OCI-M1 (cell line): ENCODE measurements at regions not wholly inside any gene's neighbourhood (a gene's known extent, or its start where the extent isn't known, plus 50 kb on each side); places are given as distances from the start of the nearest gene placed in this dataset.

Source experiments
- DNase-seq: peaks from one replicate; lab custom pipeline; 2025; lab: John Stamatoyannopoulos, UW

DNA sequence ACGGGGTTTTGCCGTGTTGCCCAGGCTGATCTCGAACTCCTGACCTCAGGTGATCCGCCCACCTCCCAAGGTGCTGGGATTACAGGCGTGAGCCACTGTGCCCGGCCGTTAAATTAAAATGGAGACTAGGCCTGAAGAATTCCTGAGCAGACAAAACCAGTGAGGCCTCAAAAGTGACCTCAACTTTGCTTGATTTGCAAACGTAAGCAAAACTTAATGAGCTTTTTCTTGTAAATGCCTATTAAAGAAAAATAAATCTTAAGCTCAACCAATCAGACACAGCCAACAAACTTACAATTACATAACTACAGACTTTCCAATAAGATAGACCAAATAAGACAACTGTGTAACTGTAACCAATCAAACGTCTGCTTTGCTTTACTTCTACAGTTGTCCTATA, 111.3 kb upstream of the SEMA6A start:
- DNase-seq, result no peak

DNA sequence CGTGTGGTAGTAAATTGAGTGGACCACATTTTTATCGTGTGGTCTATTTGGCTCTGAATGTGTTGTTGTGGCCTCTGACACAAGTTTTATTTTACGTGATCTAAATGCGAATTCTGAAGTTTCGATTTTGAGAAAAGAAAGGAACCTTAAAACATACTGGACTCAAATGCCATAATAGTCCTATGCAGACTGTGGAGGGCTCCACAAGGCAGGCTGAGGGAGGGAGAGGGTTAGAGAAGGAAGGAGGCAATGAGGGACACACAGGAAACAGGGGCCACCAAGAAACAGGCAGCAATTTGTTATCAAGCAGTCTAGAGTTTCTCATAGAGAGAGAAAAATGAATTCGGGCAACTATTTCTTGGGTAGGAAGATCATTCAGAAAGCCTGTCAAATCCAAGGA, 110.4 kb upstream of the SEMA6A start:
- no peak for DNase-seq

DNA sequence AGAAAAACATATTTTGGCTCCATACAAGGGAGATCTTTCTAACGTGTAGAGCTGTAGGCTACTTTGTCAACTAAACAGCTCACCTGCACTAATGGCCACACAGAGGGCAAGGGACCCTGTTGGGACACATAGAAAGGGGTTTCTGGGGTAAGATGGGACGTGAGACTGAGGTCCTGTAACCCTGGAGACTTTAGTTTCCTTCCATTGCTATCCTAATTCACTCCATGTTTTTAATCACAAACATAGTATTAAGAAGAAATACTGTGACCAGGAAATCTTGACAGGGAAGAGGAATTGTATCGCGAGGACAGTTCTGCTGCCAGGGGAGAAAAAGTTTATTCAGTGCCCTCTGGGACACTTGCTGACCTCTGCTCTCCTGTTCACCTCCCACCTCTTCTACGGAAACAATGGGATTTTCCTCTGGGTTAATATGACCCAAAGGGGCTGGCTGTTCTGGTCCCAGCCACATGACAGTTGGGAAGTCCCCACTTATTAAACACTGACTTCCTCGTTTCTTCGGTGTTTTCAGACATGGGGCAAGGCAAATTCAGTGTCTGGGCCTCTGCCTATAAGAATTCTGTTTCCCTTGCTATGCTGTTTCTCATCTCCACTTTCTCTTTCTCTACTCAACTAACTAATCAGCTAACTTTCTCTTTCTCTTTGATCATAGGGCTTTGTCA, 106.9 kb upstream of the SEMA6A start:
- DNase-seq, result no peak

DNA sequence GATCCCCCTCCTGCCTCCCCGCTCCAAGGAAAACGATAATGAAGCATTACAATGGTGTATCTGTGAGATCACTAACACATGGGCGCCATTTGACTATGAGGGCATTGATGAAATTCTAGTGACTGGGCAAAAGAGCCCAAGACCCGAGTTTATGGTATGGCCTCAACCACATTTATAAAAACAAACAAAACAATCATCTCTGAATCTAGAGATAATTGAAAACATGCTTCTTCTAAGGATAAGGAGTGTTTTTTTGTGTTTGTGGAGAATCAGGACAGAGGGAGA, 100.9 kb upstream of the SEMA6A start:
- DNase-seq, result no peak

DNA sequence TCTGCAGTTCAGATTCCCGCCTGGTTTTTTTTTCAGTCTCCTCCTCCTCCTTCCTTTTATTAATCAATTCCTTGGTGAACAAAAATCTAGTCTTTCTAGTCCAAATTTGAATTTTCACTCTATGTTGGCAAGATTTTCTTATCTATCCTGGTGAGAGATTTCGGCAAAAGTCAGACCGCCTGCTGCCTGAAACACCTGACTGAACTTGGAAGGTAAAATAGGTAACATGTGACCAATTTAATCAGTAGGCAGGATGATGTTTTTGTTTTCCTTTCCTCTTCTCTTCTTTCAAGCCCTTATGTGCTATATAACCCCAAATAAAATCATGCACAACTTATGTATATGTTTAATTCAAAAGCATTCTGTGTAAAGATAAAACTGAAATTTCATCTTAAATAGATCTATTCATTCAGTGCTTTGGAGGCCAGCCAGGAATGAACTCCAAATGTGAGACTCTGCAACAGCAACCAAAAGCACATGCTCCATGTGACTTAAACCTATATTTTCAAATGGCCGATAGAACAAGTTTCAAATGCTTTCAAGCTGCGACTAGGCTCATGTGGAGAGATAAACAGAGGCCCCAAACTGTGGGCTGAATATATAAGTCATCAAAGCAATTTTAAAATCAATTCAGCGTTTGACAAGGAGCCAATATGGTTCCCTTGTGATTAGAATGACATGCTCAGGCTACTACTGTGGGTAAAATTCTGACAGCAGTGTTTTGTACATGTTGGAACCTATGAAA, 100.4 kb upstream of the SEMA6A start:
- no peak for DNase-seq

DNA sequence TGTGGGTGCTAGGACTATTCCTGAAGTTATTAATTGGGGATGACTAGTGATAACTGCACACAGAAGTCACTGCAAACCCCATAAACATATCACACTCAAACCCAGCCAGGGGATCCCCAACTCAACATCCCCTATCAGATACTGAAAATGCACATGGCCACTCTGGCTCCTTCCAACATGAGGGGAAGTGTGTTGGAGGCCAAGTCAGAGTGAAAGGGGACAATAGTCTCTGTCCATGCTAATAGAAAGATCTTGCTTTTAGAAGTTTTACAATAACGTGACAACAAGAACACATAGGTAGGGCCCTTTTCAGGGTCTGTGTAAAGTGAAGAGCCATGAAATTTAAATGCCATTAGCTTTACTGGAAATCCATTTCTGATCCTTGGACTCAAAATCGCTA, 98.8 kb upstream of the SEMA6A start:
- no peak for DNase-seq

DNA sequence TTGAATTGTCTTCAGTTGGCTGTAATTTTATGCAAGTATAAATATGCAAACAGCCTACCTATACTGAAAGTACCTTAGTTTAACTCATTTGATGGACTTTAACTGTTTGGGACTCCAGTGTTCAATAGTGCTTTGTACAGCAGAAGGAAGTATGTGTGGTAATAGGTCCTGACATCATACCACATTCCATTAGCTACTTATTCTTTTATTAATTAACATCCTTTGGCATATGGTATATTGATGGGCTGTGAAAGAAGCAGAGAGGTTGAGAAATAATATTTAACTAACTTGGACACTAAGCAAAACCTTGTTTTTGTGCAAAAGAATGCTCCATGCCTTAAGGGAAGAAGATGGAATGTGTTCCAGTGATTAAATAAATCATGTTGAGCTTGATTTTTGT, 97.6 kb upstream of the SEMA6A start:
- DNase-seq, result no peak

DNA sequence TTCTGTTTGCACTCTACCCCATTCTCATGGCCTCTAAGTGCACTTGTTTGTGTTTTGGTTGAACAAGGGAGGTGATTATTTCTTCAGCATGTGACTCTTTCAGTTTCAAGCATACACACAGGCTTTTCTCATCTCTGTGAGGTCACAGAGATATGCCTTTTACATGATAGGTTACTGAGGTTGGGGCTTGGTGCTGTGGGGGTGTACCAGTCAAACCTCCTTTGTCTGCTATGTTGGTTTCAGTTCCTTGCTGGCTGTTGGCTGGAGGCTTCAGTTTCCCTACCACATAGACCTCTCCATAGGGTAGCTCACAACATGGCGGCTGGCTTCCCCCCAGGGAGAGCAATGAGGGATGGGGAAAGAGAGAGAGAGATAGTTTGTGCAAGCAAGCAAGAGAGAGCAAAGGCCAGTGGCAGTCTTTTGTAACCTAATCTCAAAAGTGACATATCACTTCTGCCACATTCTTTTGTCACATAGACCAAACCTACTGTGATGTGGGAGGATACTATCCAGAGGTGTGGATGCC, 96.7 kb upstream of the SEMA6A start:
- DNase-seq, result no peak

DNA sequence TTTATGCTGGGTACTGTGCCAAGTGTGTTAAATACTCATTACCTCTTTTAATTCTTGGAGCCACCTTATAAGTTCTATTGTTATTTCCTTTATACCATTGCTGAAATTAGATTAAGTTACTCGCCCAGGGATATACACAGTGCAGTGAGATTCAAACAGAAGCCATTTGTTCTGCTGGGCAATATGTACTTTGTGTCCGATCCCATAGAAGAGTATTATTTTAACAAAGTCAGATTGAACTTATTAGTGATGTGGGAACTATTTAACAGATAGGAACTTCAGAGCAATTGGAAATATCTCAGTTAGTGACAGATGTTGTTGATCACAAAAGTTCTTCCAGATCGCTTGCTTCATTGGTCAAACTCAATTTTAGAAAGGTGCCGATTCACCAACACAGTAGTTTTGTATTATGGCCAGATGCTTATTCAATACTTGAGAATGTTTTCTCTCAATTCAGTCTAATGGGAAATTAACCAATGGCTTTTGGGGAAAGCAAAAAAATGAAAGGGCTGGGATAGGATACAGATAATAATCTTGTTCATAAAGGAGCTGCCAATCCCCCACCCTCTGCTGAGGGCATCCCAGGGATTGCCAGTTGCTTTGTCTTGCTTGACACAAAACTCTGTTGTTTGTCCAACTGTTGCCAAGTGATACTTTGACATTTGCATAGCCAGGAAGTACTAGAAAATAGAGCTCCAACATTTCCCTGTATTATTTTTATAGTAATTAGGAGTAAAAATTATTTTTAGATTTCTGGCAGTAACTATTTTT, 94.8 kb upstream of the SEMA6A start:
- DNase-seq, result no peak

DNA sequence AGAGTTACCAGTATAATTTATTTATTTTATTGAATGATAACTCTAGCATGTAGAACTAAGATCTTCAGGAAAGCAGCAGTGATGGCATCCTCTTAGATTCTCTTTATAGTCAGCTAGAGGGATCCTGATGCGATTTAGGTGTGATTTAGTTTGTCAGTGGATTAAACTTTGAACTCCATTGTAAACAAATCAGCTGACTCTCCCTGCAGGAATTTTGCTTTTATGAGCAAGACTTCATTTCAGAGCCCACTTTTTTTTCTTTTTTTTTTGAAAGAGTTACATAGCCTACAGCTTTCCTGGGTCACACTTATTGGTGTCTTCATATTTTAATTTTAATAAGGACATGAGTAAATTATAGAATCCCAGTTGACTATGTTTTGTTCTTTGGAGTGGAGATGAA, 93.8 kb upstream of the SEMA6A start:
- DNase-seq, result no peak

DNA sequence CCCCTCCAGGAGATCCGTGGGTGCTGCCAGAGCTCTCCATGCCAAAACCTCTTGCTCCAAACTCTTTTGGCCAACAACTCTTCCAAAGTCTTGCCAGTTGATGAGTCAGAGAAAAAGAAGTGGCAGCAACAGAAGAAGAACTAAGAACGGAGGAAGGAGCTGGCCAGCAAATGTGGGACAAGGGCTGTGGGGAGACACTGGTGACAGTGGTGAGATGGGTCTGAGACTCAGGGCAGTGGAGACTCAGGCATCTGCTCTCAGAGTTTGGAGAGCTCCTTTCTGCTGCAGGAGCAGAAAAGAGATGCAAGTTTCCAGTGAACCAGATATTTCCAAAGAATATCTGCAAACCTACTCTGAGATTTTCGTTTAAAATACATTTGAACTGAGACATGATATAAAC, 92.3 kb upstream of the SEMA6A start:
- DNase-seq, result no peak

DNA sequence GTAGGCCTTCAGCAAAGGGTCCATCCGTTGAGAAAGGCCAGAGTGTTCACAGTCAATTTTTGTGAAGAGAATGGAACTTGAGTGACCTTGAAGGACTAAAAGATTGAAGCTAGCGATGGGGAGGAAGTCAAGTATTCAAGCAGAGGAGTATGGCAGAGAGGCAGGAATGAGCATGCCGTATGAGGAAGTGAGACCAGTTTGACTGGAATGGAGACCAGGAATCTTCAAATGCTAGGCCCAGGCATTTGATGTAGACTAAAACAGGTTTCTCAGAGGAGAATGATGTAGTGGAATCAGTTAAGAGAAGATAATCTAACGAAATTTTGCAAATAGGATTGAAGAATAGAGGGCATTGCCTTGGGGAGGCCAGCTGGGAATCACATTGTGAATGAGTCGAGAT, 90.4 kb upstream of the SEMA6A start:
- no peak for DNase-seq

DNA sequence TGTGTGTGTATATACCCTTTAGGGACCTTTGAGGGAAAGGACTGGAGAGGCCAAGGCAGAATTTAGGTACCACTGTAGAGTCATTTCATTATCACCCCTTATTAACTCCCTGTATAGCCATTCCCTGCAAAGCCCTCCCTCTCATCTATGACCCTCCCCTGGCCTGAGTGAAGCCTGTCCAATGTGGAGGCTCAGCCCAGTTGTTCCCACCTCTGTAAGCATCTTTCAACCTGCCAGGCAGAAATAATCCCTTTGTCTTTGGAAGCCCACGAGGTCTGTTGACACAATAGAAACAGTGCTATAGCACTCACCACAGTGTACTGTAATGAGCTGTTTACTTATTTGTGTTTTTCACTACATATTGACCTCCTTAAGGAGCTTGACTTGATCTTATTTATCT, 88.5 kb upstream of the SEMA6A start:
- DNase-seq, result no peak

DNA sequence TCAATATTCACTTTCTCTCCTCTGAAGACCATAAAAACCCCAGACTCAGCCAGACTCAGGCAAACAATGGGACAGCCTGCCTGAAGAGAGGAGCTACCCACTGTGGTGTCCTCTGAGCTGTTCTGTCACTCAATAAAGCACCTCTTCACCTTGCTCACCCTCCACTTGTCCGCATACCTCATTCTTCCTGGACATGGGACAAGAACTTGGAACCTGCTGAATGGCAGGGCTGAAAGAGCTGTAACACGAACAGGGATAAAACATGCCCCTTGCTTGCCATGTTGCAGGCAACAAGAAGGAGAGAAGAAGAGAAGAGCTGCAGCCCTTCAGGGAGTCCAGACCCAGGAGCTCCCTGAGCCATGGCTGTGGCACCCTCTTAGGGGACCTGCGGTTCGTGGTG, 86.8 kb upstream of the SEMA6A start:
- DNase-seq, result no peak

DNA sequence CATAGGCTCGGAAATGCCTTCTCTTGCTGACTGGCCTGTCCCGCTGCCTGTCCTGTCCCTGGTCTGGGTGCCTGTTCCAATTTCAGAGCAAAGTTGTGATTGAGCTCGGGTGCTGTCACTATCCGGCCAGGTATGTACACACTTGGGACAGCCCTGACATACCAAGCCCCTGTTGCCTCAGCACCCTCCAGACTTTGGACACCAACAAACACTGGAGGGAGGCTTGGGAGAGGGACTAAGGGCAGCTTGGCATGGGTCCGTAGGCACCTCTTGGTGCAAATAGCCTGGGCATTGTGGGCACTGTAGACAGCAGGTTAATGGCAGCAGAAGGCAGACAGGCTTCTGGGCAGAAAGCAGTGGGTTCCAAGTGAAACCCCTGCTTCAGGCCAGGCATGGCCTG, 86.3 kb upstream of the SEMA6A start:
- DNase-seq, result no peak

DNA sequence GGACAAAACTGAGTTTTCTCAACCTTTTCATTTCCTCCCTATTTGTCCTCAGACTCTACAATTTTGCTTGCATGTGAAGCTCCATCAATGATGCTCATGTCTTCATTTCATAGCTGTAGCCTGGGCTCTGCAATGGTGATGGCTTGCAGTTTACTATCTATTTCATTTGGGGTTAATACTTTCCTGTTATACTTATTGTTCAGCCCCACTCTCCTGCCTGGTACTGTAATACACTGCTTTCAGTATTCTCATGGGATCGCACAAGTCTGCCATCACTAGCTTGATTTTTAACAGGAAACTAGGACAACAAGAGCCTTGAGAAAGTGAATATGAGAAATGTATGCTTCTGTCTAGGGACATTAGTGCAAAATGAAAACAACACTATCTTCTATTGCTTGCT, 84.2 kb upstream of the SEMA6A start:
- no peak for DNase-seq

DNA sequence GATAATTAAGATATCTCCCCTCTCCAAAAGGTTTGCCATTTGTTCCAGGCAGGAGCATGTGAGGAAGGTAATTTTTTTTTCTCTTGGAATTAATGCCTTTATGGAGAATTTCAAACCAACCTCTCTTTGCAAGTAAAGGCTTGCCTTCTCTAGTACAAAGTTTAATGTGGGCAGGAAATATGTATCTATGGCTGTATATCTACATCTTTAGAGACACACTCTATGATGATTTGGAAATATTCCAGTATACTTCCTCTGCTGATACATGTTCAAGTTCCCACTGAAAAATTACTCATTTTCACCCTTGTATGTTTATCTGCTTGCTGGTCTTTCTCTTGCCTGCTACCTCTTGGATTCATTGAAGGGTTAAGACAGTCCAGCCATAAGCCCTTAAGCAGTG, 83.5 kb upstream of the SEMA6A start:
- no peak for DNase-seq

DNA sequence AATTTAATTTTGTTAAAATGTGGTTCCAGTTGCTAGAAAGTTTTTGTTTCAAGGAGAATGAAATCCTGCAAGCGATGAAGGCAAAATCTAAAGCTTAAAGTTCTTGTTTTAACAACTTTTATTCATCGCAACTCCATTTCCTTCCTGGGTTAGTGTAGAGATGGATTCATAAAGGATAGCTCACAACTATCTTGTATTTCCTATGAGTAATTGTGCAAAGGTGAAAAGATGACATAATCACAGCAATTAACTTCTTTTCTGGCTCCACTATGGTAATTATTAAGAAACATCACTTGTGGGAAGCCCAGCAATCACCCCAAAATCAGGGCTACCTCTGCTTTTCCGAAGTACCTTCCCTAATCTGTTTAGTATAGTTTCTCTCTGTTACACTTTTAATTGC, 80.8 kb upstream of the SEMA6A start:
- DNase-seq, result no peak

DNA sequence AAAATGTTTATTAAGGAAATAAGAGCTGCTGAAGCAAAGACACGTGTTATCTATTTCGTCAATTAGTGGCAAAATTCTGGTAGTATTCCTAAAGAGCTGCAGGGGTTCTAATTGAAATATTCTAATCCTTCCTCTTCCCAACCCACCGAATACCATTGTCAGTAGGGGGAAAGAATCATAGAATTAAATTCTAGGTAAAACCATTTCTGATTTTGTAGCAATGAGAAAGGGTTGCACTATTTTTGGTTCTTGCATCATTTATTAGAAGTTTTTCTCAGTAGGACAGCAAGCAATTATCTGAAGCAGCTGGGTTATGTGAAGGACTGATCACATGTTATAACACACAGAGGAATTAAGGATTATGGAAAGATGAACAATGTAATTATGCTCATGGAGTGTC, 80.3 kb upstream of the SEMA6A start:
- DNase-seq, result no peak

DNA sequence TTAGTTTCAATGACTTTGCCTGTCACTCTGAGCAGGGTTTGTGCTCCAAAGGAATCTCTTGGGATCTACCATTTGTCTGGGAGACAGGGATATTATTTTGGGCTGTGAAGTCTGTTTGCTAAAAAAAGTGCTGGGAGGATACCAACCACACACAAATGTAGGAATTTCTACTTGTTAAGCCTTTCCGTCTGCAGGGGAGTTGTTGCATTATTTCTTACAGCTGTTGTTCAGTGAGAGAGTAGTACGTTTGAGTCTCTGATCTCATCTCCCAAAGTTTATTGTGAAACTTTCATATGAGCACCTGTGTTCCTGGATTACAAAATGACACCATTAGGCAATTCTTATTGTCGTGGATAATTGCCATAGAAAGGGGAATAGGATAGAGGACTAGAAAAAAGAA, 78.3 kb upstream of the SEMA6A start:
- no peak for DNase-seq

DNA sequence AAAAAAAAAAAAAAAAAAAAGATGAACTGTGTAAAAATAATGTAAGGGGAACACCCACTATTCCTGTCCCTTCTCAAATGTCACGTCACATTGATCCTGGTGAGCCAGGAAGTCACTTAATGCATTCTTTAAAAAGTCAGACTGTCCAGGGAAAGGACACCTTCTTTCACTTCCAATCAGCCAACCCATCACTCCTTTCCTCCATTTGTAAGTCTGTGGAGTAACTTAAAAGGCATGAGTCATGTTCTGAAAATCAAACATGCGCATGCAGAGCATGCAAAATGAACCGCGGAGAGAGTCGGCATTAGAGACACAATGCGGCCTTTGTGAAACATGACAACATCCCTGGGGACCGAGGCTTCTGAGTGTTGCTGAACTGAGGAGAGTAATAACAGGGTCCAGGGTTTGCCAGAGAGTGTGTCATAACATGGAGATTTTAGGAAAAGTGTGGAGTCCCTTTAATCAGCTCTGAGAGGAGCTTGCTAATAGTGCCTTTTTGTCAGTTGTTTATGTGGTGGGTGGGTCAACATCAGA, 77.6 kb upstream of the SEMA6A start:
- no peak for DNase-seq

DNA sequence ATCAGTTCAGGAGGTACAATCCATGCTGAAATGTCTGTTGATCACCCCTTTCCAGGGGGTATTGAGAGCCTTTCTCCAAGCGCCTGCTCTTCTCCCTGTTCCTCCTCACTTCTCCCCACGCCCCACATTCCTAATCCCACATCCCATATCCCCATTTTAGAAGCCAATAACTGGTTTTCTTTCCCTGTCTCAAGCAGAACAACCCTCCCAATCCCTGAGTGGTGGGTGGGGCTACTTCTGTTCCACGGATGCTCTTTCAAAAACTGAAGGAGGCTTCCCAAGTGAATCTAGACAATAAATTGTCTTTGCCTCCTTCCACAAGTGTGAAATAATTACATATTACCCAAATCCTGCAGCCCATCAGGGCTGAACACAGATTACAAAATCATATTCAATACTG, 77.0 kb upstream of the SEMA6A start:
- DNase-seq, result no peak

DNA sequence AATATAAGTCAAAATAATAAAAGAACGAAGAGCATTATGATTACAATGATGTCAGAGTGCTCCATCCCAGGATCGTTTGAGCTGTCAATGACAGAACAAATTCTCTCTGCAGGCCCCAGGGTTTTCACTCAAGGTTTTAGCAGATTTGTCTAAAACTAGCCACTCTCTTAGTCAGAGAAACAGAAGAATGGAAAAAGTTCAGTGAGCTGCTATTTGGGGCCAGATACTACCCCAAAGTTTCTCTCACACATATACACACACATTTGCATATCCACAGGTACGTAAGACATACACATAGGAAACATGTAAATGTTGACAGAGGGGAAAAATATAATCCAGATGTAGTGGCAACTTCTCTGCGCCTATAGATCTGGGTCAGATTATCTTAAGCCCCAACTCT, 76.3 kb upstream of the SEMA6A start:
- DNase-seq, result no peak
